Suprapubic skin (tissue), 4 donors: ENCODE measurements at regions not wholly inside any gene's neighbourhood (a gene's known extent, or its start where the extent isn't known, plus 50 kb on each side); places are given as distances from the start of the nearest gene placed in this dataset.

Source experiments
- CTCF ChIP-seq, 2 donors: fragments of 200-600 bp in 1 of 2; fragments of 450-650 bp in 1 of 2; sonication (generic) in 1 of 2; IDR thresholded peaks; one replicate each; pipeline ENCODE4 v1.5.1; 2016 to 2019; ENCODE audit warnings: antibody characterized with exemption in 2 of 2, mild to moderate bottlenecking in 1 of 2, moderate library complexity in 1 of 2
- EP300 ChIP-seq: sonication (generic); formaldehyde crosslinking; IDR thresholded peaks from one replicate; pipeline ENCODE4 v1.6.1; 2017; ENCODE audit warnings: antibody characterized with exemption
- POLR2A ChIP-seq, 2 donors: fragments of 450-650 bp; IDR thresholded peaks; one replicate each; pipeline ENCODE4 v1.6.1; 2017; ENCODE audit warnings: antibody characterized with exemption in 2 of 2, mild to moderate bottlenecking in 2 of 2, moderate library complexity in 2 of 2
- POLR2AphosphoS5 ChIP-seq, 3 donors: sonication (generic); formaldehyde crosslinking; IDR thresholded peaks; one replicate each; pipeline ENCODE4 v1.6.1; 2017; ENCODE audit warnings: antibody characterized with exemption in 3 of 3

GRCh38 chr16:52741351-52741750 lies 194.4 kb upstream of the TOX3 start:
- no peak for TF ChIP-seq POLR2AphosphoS5 (IDR thresholded peaks at IDR 0.05)
- TF ChIP-seq CTCF (IDR thresholded peaks at IDR 0.05) = no peak
- no peak for TF ChIP-seq POLR2A (IDR thresholded peaks at IDR 0.05)
- no peak for TF ChIP-seq EP300
